ENCODE measurements at regions not wholly inside any gene's neighbourhood (a gene's known extent, or its start where the extent isn't known, plus 50 kb on each side); places are given as distances from the start of the nearest gene placed in this dataset.

- no peak overlapping the region for H3K23ac ChIP-seq (ENCODE audit: insufficient read length, low read depth, low read length)
- H4K91ac ChIP-seq (ENCODE audit: insufficient read length, low read depth, low read length): no peak overlapping the region
- H3K4me1 ChIP-seq (ENCODE audit: insufficient read depth, low read length): no peaks in the 10 kb centered on the region
- H2BK5ac ChIP-seq (ENCODE audit: insufficient read length, low read length): no peak overlapping the region
- no peak overlapping the region for H2BK20ac ChIP-seq (ENCODE audit: low read depth, low read length, poor library complexity, severe bottlenecking)
- no peak overlapping the region for H3K56ac ChIP-seq (ENCODE audit: insufficient read length, low read depth, low read length)
- H4K5ac ChIP-seq (ENCODE audit: insufficient read length, low read depth, low read length): no peak overlapping the region
- no peak for TF ChIP-seq CTCF (conservative IDR thresholded peaks at IDR 0.05)
- Mint-ChIP-seq H3K27ac (peak overlapping the region in 1 of 3 experiments; percentile 28; a peak in 1 of 7 replicates), H3K4me3 (no peak overlapping the region), H3K36me3 (ENCODE audit: insufficient read depth in 1 of 3, low read depth in 3 of 3) (no peaks in the 10 kb centered on the region; a peak in 1 of 7 replicates), H3K27me3 (ENCODE audit: low read depth) (no peaks in the 10 kb centered on the region), H3K9me3 (peaks cover 0 to 4% of the 10 kb centered on the region in 2 experiments; a peak in 2 of 5 replicates), H3K4me1 (peaks cover 4 to 12% of the 10 kb centered on the region in 2 experiments; a peak in 3 of 4 replicates)
- H3K23me2 ChIP-seq (ENCODE audit: insufficient read length, low read depth, low read length, poor library complexity, severe bottlenecking): no peaks in the 10 kb centered on the region
- H3K79me1 ChIP-seq (ENCODE audit: insufficient read depth, low read depth, low read length, poor library complexity, severe bottlenecking): no peaks in the 10 kb centered on the region
- H3K27me3 ChIP-seq (ENCODE audit: insufficient read depth, low read length): no peaks in the 10 kb centered on the region
- no peak overlapping the region for H2BK15ac ChIP-seq (ENCODE audit: low read depth, low read length)
- no peak overlapping the region for H3K4me2 ChIP-seq (ENCODE audit: insufficient read depth, insufficient read length, low read length)
- no peak overlapping the region for H2AFZ ChIP-seq (ENCODE audit: low read length)
- no peak overlapping the region for H3K9ac ChIP-seq (ENCODE audit: extremely low read depth, insufficient read length, low read length)
- no peak overlapping the region for H3K18ac ChIP-seq (ENCODE audit: insufficient read length, low read depth, low read length)
- no peak overlapping the region for H2AK5ac ChIP-seq (ENCODE audit: insufficient read length, low read length)
- H3T11ph ChIP-seq (ENCODE audit: low read length): no peak overlapping the region
- no peak overlapping the region for H3K4ac ChIP-seq (ENCODE audit: low read depth, low read length)
- DNase-seq: no peak
- no peak overlapping the region for H2BK120ac ChIP-seq (ENCODE audit: low read depth, low read length, poor library complexity, severe bottlenecking)
- H2BK12ac ChIP-seq (ENCODE audit: insufficient read length, low read depth, low read length): no peak overlapping the region
- H3K9me3 ChIP-seq (ENCODE audit: control insufficient read depth, low read depth, low read length): no peaks in the 10 kb centered on the region
- H4K20me1 ChIP-seq (ENCODE audit: control insufficient read depth, insufficient read depth, insufficient read length): no peaks in the 10 kb centered on the region
- no peak overlapping the region for H3K27ac ChIP-seq (ENCODE audit: insufficient read length, low read depth, low read length)
- no peaks in the 10 kb centered on the region for H3K79me2 ChIP-seq (ENCODE audit: insufficient read depth, low read length)
- H3K14ac ChIP-seq (ENCODE audit: insufficient read depth, low read length): no peak overlapping the region
- no CpG with 5 or more reads among the region's 4 CpGs for WGBS (ENCODE audit: extremely low coverage, insufficient read length, low lambda C conversion rate)
- H4K8ac ChIP-seq (replicated peaks; ENCODE audit: insufficient read length, low read depth, low read length): no peak overlapping the region
Observed at GRCh38 chr14:71290960-71291466, 383.8 kb downstream of the PCNX1 start.
